IPS-18c (cell line): ENCODE measurements at regions not wholly inside any gene's neighbourhood (a gene's known extent, or its start where the extent isn't known, plus 50 kb on each side); places are given as distances from the start of the nearest gene placed in this dataset.
A peak's percentile ranks its signal among the peaks of the same experiment; 100 is the strongest.
"Not testable (repeated sequence)": the region's sequence is repeated elsewhere in the genome, so short reads cannot be mapped to it uniquely, and the experiment has no call there.

Experiments used
- H3K4me3 ChIP-seq: 2 replicates; pipeline ENCODE4 v1.7.0; 2013; ENCODE audit warnings: low read depth, mild to moderate bottlenecking, low read length, moderate library complexity; ENCODE audit not compliant: insufficient read depth
- H3K9me3 ChIP-seq: one replicate; pipeline ENCODE4 v1.6.1; 2013; ENCODE audit warnings: mild to moderate bottlenecking, low read length, moderate library complexity; ENCODE audit not compliant: control insufficient read depth, insufficient read depth

DNA sequence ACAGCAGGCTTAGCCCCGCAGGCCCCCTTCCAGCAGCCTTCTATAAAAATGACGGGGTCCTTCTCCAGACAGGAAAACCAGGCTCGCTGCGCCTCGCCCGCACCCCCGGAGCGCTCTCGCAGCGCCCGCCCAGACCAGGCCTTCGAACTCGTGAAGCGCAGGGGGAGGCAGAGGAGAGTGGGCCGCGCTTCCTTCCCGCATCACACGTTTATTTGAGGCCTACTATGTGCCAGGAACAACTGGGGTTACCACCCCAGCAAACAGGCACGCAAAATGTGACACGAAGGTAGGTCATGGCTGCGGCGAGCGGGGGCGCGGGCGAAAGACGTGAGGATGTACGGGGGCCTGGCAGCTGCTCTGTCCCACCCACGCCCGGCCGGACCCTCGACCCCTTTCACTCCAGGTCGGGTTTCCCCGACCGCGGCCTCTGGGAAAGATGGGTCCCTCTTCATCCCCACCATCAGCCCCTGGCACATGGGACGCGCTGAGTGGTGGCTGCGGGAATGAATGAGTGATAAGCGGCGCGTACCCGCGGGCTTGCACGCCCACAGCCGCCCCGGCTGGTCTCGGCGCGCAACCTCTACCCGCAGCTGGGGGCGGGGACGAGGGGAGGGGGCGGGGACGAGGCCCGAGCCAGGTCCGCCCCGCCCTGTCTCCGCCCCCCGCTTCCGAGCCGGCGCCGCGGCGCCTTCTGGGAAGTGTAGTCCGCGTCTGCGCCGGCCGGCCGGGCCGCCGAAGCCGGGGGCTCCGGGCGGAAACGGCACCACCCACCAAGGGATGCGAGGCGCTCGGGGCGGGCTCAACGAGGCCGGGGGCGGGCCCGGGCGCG is 59.1 kb downstream of the ZNF467 start:
- H3K4me3 ChIP-seq: peak overlapping the region; percentile 55
- peaks cover 2% of the 10 kb centered on the region for H3K9me3 ChIP-seq

GRCh38 chr7:149713731-149714068 is 59.7 kb downstream of the ZNF467 start:
- Histone ChIP-seq H3K9me3 (peaks cover 2% of the 10 kb centered on the region), H3K4me3 (peak overlapping the region; percentile 55)

DNA sequence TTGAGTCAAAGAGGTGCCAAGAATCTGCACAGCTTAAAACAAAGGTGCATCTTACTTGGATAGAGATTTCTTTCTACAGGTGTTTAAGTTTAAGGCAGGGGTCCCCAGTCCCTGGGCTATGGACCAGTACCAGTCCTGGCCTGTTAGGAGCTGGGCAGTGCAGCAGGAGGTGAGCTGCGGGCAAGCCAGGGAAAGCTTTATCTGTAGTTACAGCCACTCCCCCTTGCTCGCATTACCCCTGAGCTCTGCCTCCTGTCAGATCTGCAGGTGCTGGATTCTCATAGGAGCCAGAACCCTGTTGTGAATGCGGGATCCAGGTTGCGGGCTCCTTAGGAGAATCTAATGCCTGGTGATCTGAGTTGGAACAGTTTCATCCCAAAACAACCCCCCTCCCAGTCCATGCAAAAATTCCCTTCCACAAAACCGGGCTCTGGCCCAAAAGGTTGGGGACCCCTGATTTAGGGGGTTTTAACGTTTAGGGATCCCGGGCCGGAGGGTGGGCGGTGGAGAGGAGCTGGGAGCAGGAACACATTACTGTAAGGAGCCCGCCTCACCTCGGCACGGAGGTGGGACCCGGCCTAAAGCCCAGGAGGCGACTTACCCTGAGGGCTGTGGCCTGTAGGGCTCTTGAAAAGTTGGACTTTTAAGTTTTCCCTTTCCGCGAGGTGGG is 60.2 kb downstream of the ZNF467 start:
- Histone ChIP-seq H3K9me3 (peaks cover 2% of the 10 kb centered on the region), H3K4me3 (peak overlapping the region; percentile 55; the same call in 1 of the 2 replicates)

GRCh38 chr7:149708026-149708425 is 65.4 kb downstream of the ZNF467 start:
- H3K4me3 ChIP-seq: no peak overlapping the region
- peaks cover 2% of the 10 kb centered on the region for H3K9me3 ChIP-seq

DNA sequence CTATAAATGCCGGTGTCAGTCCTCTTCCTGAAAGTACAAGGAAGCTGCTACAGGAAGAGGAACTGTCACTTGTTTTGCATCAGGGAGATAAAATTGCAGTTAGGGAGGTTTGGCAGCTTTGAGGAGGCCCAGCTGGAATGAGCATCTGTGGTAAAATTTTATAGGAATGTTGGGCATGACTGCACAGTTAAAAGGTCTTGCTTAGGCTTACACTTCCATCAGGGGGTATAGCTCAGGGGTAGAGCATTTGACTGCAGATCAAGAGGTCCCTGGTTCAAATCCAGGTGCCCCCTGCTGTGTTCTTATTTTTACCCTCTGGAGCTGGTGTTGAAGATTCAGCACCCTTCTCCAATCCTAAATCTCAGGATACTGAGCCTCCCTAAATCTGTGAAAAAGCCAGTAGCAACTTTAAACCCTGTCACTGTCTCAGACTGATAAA is 65.9 kb downstream of the ZNF467 start:
- Histone ChIP-seq H3K4me3 (no peak overlapping the region), H3K9me3 (peaks cover 2% of the 10 kb centered on the region)

- H3K4me3 ChIP-seq: no peak overlapping the region
Measured at GRCh38 chr7:149706398-149706797, 67.0 kb downstream of the ZNF467 start.

GRCh38 chr7:149704507-149704906 is 68.9 kb downstream of the ZNF467 start:
- peaks cover 4% of the 10 kb centered on the region for H3K9me3 ChIP-seq
- H3K4me3 ChIP-seq: no peak overlapping the region

More at GRCh38 chr7:149706398-149706797, 67.0 kb downstream of the ZNF467 start:
- H3K9me3 ChIP-seq: peaks cover 3% of the 10 kb centered on the region

DNA sequence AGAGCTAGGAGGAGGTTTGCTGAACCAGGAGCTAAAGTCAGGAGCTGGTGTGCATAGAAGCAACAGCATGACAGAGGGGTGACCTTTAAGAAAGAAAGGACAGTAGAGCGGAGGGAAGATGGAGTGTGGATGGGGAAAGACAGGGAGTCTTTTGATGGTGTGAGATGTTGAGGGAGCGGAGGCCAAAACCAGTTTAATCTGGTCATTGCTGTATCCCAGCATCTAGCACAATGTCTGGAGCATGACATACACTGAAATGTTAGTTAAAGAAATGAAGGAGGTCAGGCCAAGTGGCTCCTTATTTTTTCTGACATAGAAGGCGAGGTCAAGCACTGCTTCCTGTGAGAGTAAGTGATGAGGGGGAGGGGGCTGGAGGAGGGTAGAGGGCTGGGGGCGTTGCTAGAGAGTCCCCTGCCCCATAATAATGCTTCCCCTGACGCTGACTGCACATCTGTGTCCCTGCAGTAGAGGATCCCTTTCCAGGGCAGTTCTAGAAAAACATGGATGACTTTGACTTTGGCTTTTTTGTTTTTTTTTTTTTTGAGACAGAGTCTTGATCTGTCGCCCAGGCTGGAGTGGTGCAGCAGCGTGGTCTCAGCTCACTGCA is 70.2 kb downstream of the ZNF467 start:
- H3K4me3 ChIP-seq: no peak overlapping the region
- H3K9me3 ChIP-seq: peaks cover 4% of the 10 kb centered on the region

- Histone ChIP-seq H3K4me3 (no peak overlapping the region; the same call in 1 of the 2 replicates), H3K9me3 (peaks cover 4% of the 10 kb centered on the region)
Measured at GRCh38 chr7:149701495-149702240, 71.7 kb downstream of the ZNF467 start.

DNA sequence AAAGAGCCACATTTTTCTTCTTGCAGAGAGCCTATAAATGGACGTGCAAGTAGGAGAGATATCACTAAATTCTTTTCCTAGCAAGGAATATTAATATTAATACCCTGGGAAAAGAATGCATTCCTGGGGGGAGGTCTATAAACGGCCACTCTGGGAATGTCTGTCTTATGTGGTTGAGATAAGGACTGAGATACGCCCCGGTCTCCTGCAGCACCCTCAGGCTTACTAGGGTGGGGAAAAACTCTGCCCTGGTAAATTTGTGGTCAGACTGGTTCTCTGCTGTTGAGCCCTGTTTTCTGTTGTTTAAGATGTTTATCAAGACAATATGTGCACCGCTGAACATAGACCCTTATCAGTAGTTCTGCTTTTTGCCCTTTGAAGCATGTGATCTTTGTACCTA is 75.6 kb downstream of the ZNF467 start:
- not testable (repeated sequence) for H3K9me3 ChIP-seq

GRCh38 chr7:149696280-149696679 is 77.1 kb downstream of the ZNF467 start:
- H3K4me3 ChIP-seq: no peak overlapping the region
- peaks cover 2% of the 10 kb centered on the region for H3K9me3 ChIP-seq

More for the DNA sequence above, 75.6 kb downstream of the ZNF467 start:
- H3K4me3 ChIP-seq: not testable (repeated sequence)

- peak overlapping the region; percentile 66 for H3K4me3 ChIP-seq
- no peaks in the 10 kb centered on the region for H3K9me3 ChIP-seq
Measured at GRCh38 chr7:149692557-149692982, 80.8 kb downstream of the ZNF467 start.

- peak overlapping the region; percentile 66; the same call in 1 of the 2 replicates for H3K4me3 ChIP-seq
- no peaks in the 10 kb centered on the region for H3K9me3 ChIP-seq
Measured at GRCh38 chr7:149692056-149692455, 81.3 kb downstream of the ZNF467 start.

DNA sequence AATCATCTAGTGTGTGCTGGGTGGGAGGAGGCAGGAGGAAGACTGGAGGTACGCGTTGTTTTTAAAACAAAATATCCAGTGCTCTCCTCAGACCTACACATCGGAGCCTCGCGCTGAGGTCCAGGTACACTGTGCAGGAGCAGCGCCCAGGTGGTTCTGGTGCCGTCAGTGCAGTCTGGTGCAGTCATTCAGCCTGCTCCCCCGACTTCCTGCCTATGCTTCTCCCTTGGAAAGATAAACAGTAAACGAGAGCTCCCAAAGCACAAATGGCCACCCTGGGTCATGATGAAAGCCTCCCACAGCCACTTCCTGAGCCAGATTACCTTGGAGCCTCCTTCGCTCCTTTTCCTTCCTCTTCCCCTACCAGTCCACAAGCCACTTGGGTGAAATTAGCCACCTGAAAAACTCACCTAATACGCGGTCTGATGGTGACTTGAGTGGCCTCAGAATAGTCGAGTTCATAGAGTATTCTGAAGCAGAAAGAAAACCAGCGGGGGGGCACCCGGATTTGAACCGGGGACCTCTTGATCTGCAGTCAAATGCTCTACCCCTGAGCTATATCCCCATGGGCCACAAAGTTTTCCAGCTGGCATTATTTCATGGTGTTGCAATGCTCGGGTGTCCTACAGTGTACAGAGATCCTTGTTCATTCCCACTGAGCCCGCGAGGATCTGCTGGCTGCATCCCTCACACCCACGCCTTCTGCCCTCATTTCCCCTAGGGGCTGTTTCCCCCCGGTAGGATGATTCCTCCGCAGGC is 82.5 kb downstream of the ZNF467 start:
- peak overlapping the region; percentile 29; the same call in 1 of the 2 replicates for H3K4me3 ChIP-seq
- no peaks in the 10 kb centered on the region for H3K9me3 ChIP-seq

- Histone ChIP-seq H3K4me3 (no peak overlapping the region), H3K9me3 (no peaks in the 10 kb centered on the region)
Measured at GRCh38 chr7:149689291-149689721, 84.1 kb downstream of the ZNF467 start.

- H3K9me3 ChIP-seq: no peaks in the 10 kb centered on the region
- H3K4me3 ChIP-seq: no peak overlapping the region
Measured at GRCh38 chr7:149688836-149689235, 84.6 kb downstream of the ZNF467 start.
